ENCODE measurements at regions not wholly inside any gene's neighbourhood (a gene's known extent, or its start where the extent isn't known, plus 50 kb on each side); places are given as distances from the start of the nearest gene placed in this dataset.

DNA sequence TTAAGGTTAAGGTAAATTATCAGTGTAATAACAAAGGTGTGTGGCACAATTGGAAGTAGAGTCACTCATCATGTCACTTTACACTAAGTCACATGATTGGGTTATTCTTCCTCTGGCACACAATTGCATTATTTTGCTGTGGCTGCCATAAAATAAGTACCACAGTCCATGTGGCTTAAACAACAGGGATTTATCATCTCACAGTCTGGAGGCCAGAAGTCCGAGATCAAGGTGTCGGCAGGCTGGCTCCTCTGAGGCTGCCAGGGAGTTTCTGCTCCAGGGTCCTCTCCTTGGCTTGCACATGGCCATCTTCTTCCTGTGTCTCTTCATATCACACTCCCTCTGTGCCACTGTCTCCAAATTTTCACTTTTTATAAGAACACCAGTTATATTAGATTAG lies 421.2 kb downstream of the CMPK2 start:
- no peak overlapping the region for H3K4me3 ChIP-seq
- intact Hi-C loops (cut with DNase I; ENCODE audit: low total_unique reads), result no loop called here
- no peaks in the 10 kb centered on the region for H3K27me3 ChIP-seq (replicated peaks in 1 of 7)
- no peak for DNase-seq
- H3K27ac ChIP-seq, result no peak overlapping the region
- no peaks in the 10 kb centered on the region for H3K36me3 ChIP-seq
- 75 to 100% (median 92%) methylated on average over 2 of the region's 2 CpGs for WGBS, 5 donors
- H3K4me1 ChIP-seq, result no peaks in the 10 kb centered on the region
- H3K9me3 ChIP-seq, result no peaks in the 10 kb centered on the region
- TF ChIP-seq POLR2A (IDR thresholded peaks at IDR 0.05) (no peak), POLR2AphosphoS5 (IDR thresholded peaks at IDR 0.05) (no peak)
- TF ChIP-seq, protein P1, sequence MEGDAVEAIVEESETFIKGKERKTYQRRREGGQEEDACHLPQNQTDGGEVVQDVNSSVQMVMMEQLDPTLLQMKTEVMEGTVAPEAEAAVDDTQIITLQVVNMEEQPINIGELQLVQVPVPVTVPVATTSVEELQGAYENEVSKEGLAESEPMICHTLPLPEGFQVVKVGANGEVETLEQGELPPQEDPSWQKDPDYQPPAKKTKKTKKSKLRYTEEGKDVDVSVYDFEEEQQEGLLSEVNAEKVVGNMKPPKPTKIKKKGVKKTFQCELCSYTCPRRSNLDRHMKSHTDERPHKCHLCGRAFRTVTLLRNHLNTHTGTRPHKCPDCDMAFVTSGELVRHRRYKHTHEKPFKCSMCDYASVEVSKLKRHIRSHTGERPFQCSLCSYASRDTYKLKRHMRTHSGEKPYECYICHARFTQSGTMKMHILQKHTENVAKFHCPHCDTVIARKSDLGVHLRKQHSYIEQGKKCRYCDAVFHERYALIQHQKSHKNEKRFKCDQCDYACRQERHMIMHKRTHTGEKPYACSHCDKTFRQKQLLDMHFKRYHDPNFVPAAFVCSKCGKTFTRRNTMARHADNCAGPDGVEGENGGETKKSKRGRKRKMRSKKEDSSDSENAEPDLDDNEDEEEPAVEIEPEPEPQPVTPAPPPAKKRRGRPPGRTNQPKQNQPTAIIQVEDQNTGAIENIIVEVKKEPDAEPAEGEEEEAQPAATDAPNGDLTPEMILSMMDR (IDR thresholded peaks at IDR 0.05 in 8 of 11, conservative IDR thresholded peaks at IDR 0.05 in 3 of 11), result no peak

DNA sequence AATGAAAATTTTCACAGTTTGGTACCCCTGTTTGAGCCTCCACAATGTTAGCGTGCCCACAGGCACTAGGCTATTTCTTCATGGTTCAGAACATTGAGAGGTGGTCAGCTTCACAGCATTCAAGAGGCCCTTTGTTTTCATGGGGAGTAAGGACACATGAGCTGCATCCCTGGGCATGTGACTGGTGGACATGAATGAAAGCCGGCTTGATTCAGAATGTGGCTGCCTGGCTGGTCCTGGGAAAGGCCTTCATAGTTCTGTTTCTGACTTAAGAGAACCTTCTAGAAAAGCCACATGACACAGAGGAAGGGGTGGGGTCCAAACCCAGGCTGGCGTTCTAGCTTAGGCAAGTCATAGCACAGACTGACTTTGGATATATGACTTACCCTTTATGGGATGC lies 420.6 kb downstream of the CMPK2 start:
- TF ChIP-seq POLR2A (IDR thresholded peaks at IDR 0.05) (no peak), POLR2AphosphoS5 (IDR thresholded peaks at IDR 0.05) (no peak)
- TF ChIP-seq, protein P1 (IDR thresholded peaks at IDR 0.05 in 8 of 11, conservative IDR thresholded peaks at IDR 0.05 in 3 of 11), result no peak
- intact Hi-C loops (cut with DNase I; ENCODE audit: low total_unique reads), result no loop called here
- DNase-seq, result no peak
- Histone ChIP-seq H3K36me3 (no peaks in the 10 kb centered on the region), H3K27ac (no peak overlapping the region), H3K4me1 (no peaks in the 10 kb centered on the region), H3K27me3 (replicated peaks in 1 of 7) (no peaks in the 10 kb centered on the region), H3K4me3 (no peak overlapping the region), H3K9me3 (no peaks in the 10 kb centered on the region)
- 92 to 98% (median 94%) methylated on average over 3 of the region's 3 CpGs for WGBS, 5 donors

DNA sequence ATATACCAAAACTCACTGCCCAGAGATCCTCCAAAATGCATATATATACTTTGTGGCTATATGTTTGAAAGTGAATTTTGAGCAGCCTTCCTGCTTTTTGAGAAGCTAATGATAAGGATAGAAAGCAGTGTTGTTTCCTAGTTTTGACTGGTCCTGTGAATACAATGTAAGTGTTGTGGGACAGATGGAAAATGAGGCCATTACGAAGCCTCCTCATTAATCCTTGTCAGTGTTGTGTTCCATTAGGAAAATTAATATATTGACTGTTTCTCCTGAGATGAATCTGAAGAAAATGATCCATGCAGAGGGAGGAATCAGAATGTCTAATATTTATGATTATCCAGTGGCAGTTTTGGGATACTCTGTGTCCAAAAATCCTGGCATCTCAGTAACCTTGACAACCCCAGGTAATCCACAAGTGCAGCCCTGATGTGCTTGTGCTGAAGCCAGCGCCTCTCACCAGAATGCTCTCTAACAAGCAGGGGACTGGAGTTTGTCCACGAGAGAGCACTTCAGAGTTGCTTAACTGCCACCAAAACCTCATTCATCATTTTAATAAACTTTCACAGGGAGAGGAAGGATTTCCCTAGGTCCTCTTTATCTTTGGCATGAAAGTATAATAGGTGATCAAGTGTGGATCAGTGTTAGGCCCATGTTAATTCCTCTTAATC lies 418.6 kb downstream of the CMPK2 start:
- no peaks in the 10 kb centered on the region for H3K36me3 ChIP-seq
- H3K4me3 ChIP-seq, result no peak overlapping the region
- H3K9me3 ChIP-seq, result no peaks in the 10 kb centered on the region
- intact Hi-C loops (cut with DNase I; ENCODE audit: low total_unique reads), result no loop called here
- DNase-seq, result no peak
- H3K27ac ChIP-seq, result no peak overlapping the region
- WGBS, 5 donors, result 66 to 82% (median 72%) methylated on average over 3 of the region's 3 CpGs
- peaks cover 0 to 3% (median 0%) of the 10 kb centered on the region in 7 donors for H3K27me3 ChIP-seq (replicated peaks in 1 of 7)
- no peaks in the 10 kb centered on the region for H3K4me1 ChIP-seq
- no peak for TF ChIP-seq POLR2AphosphoS5 (IDR thresholded peaks at IDR 0.05)
- TF ChIP-seq, protein P1 (IDR thresholded peaks at IDR 0.05 in 8 of 11, conservative IDR thresholded peaks at IDR 0.05 in 3 of 11), result no peak

DNA sequence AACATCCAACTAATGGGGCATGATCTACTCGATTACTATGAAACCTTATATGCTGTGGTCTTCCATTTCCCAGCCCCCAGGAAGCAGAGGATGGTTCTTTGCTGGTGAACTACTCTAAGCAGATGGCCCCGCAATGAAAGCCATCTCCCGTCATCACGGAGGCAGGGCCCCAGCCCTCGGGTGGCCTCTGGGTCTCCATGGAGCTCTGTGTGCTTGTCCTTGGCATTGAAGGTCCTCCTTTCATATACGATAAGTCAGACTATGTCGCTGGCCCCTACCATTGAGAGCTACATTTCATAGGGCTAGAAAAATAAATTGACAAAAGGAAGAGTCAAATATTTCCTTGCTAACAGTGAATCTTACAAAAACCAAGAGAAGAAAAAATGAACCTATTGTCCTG lies 416.8 kb downstream of the CMPK2 start:
- Histone ChIP-seq H3K4me3 (no peak overlapping the region), H3K27me3 (replicated peaks in 1 of 7) (peaks cover 0 to 3% (median 0%) of the 10 kb centered on the region in 7 donors), H3K4me1 (no peaks in the 10 kb centered on the region), H3K9me3 (peaks cover 0 to 3% (median 0%) of the 10 kb centered on the region in 8 donors), H3K36me3 (no peaks in the 10 kb centered on the region), H3K27ac (no peak overlapping the region)
- intact Hi-C loops (cut with DNase I; ENCODE audit: low total_unique reads), result no loop called here
- TF ChIP-seq, protein P1 (IDR thresholded peaks at IDR 0.05 in 8 of 11, conservative IDR thresholded peaks at IDR 0.05 in 3 of 11), result no peak
- TF ChIP-seq POLR2A (IDR thresholded peaks at IDR 0.05) (no peak), POLR2AphosphoS5 (IDR thresholded peaks at IDR 0.05) (no peak)
- DNase-seq, result no peak
- WGBS, 5 donors, result 79 to 91% (median 84%) methylated on average over 7 of the region's 7 CpGs

Data from spleen (tissue), 11 donors.